ENCODE measurements at regions not wholly inside any gene's neighbourhood (a gene's known extent, or its start where the extent isn't known, plus 50 kb on each side); places are given as distances from the start of the nearest gene placed in this dataset.

GRCh38 chr4:122973465-122973864, 51.1 kb upstream of the NUDT6 start:
- no peak for TF ChIP-seq MAX (IDR thresholded peaks at IDR 0.05)
- no peak for TF ChIP-seq ZBTB7A (IDR thresholded peaks at IDR 0.05; ENCODE audit: low read depth)
- TF ChIP-seq FOXM1 (IDR thresholded peaks at IDR 0.05; ENCODE audit: borderline replicate concordance, low read depth): no peak
- no peak for TF ChIP-seq TEAD4 (IDR thresholded peaks at IDR 0.05)
- TF ChIP-seq RAD21 (IDR thresholded peaks at IDR 0.05; ENCODE audit: low read depth): no peak
- TF ChIP-seq YY1 (IDR thresholded peaks at IDR 0.05; ENCODE audit: low read depth): no peak
- no peak for TF ChIP-seq CEBPB (IDR thresholded peaks at IDR 0.05)
- no peak for TF ChIP-seq REST (IDR thresholded peaks at IDR 0.05; ENCODE audit: low read depth)

- TF ChIP-seq TEAD4 (IDR thresholded peaks at IDR 0.05): no peak
These were observed 53.7 kb upstream of the NUDT6 start for GRCh38 chr4:122976111-122976510.

GRCh38 chr4:122977103-122977502, 54.7 kb upstream of the NUDT6 start:
- no peak for TF ChIP-seq REST (IDR thresholded peaks at IDR 0.05; ENCODE audit: low read depth)

GRCh38 chr4:122978109-122978508, 55.7 kb upstream of the NUDT6 start:
- TF ChIP-seq CREB1 (IDR thresholded peaks at IDR 0.05; ENCODE audit: low read depth) (no peak), ZBTB7A (IDR thresholded peaks at IDR 0.05; ENCODE audit: low read depth) (no peak), FOXM1 (IDR thresholded peaks at IDR 0.05; ENCODE audit: borderline replicate concordance, low read depth) (no peak), RAD21 (IDR thresholded peaks at IDR 0.05; ENCODE audit: low read depth) (no peak), CEBPB (IDR thresholded peaks at IDR 0.05) (no peak), MAX (IDR thresholded peaks at IDR 0.05) (no peak), TAF1 (IDR thresholded peaks at IDR 0.05; ENCODE audit: low read depth) (no peak), USF1 (IDR thresholded peaks at IDR 0.05) (no peak), YY1 (IDR thresholded peaks at IDR 0.05; ENCODE audit: low read depth) (no peak), EP300 (IDR thresholded peaks at IDR 0.05; ENCODE audit: borderline replicate concordance) (no peak), EGR1 (IDR thresholded peaks at IDR 0.05) (no peak), REST (IDR thresholded peaks at IDR 0.05; ENCODE audit: low read depth) (no peak), NFIC (IDR thresholded peaks at IDR 0.05) (no peak), TEAD4 (IDR thresholded peaks at IDR 0.05) (no peak), TCF12 (IDR thresholded peaks at IDR 0.05; ENCODE audit: low read depth) (no peak)

GRCh38 chr4:122978789-122979188, 56.4 kb upstream of the NUDT6 start:
- TF ChIP-seq MAX (IDR thresholded peaks at IDR 0.05) (no peak), NFIC (IDR thresholded peaks at IDR 0.05) (no peak), TCF12 (IDR thresholded peaks at IDR 0.05; ENCODE audit: low read depth) (no peak), YY1 (IDR thresholded peaks at IDR 0.05; ENCODE audit: low read depth) (no peak), REST (IDR thresholded peaks at IDR 0.05; ENCODE audit: low read depth) (no peak), EGR1 (IDR thresholded peaks at IDR 0.05) (no peak), ZBTB7A (IDR thresholded peaks at IDR 0.05; ENCODE audit: low read depth) (no peak), TEAD4 (IDR thresholded peaks at IDR 0.05) (no peak)
